Aorta (tissue), 5 donors: ENCODE measurements at regions not wholly inside any gene's neighbourhood (a gene's known extent, or its start where the extent isn't known, plus 50 kb on each side); places are given as distances from the start of the nearest gene placed in this dataset.
A peak's percentile ranks its signal among the peaks of the same experiment; 100 is the strongest.

Experiments used
- ATAC-seq: fragments of 200-7000 bp; cut with Tn5 transposase; one replicate; pipeline ENCODE4 v1.9.1; 2022; ENCODE audit warnings: moderate library complexity; ENCODE audit not compliant: low FRiP score
- DNase-seq, 2 donors: peaks; one replicate each; pipeline ENCODE4 v3.0.0-alpha.2; 2020
- H3K27ac ChIP-seq, 2 donors: one replicate each; pipeline ENCODE4 v1.5.1; 2013; ENCODE audit warnings: low read length in 2 of 2, mild to moderate bottlenecking in 2 of 2, moderate library complexity in 2 of 2, control low read depth in 1 of 2, inconsistent platforms in 1 of 2, low read depth in 1 of 2
- H3K27me3 ChIP-seq, 2 donors: one replicate each; pipeline ENCODE4 v1.6.1; 2013; ENCODE audit warnings: control low read depth in 1 of 2, low read length in 1 of 2, mild to moderate bottlenecking in 1 of 2, moderate library complexity in 1 of 2; ENCODE audit not compliant: insufficient read depth in 2 of 2, control insufficient read depth in 1 of 2
- H3K36me3 ChIP-seq, 2 donors: one replicate each; pipeline ENCODE4 v1.6.1; 2013; ENCODE audit warnings: control low read depth in 1 of 2, low read length in 1 of 2, mild to moderate bottlenecking in 1 of 2; ENCODE audit not compliant: insufficient read depth in 2 of 2, control insufficient read depth in 1 of 2
- H3K4me1 ChIP-seq, 2 donors: one replicate each; pipeline ENCODE4 v1.6.1; 2013; ENCODE audit warnings: low read length in 2 of 2, control low read depth in 1 of 2, mild to moderate bottlenecking in 1 of 2, moderate library complexity in 1 of 2; ENCODE audit not compliant: insufficient read depth in 2 of 2, control insufficient read depth in 1 of 2
- H3K4me3 ChIP-seq, 2 donors: one replicate each; pipeline ENCODE4 v1.5.1; 2013; ENCODE audit warnings: low read length in 2 of 2, control low read depth in 1 of 2, mild to moderate bottlenecking in 1 of 2
- H3K9me3 ChIP-seq: one replicate; pipeline ENCODE4 v1.6.1; 2013; ENCODE audit warnings: mild to moderate bottlenecking, low read length; ENCODE audit not compliant: control insufficient read depth
- WGBS, 2 donors: extraction: QIAGEN DNeasy Blood & Tissue Kit; methylation state at CpG; one replicate each; pipeline ENCODE4 v1.1.7; 2013; 5-methylcytosine and 5-hydroxymethylcytosine counted together
- intact Hi-C, 2 donors: fragments of 100-400 bp; cut with DNase I; formaldehyde crosslinking; loops; one replicate each; pipeline versions ENCODE4 v1.14.2 to v1.15.0; 2022
- donor health status: healthy with polysubstance abuse.
- donor health status: Bipolar disorder and iron deficiency.
- donor health status: DM: no; HTN: no; CAD: no.
- donor health status: DM: no; HTN: no; CAD: no.
- donor health status: DM: yes; HTN: yes; CAD: no.

DNA sequence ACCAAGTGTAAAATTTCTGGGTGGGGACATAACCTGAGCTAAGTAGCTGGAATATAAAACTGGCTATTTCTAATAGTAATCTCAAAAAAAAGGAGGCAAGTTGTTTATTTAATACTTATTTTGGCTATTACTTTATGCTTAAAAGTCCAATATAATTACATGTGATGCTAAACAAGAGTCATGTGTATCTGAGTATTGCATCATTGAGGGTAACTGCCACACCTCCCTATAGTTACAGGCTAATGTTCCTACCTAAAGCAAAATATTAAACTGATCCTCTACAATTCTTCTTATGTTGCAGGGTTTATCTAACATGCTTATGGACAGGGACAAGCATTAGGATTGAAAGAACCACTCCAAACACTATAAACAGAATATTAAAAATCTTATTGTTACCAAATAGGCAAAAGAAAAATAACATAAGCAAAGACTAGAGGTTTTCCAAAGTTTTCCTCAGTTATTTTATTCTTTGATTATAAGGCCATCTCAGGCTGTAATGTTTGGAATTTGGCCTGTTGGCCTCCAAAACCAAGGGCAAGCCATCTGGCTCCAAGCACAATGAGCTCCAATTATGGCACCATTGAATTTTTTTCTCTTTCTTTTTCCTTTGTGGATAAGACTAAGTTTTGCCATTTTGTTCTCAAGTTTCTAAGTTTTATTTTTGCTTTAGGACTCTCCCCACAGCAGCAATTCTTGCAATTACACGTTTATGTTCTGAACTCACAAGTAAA lies 75.8 kb upstream of the ABI3BP start:
- DNase-seq (no peak), ATAC-seq (no peak)
- H3K4me1 ChIP-seq: peaks cover 2 to 10% of the 10 kb centered on the region in 2 donors
- H3K27ac ChIP-seq: no peak overlapping the region
- H3K36me3 ChIP-seq: no peaks in the 10 kb centered on the region
- no peak overlapping the region for H3K4me3 ChIP-seq
- WGBS, 2 donors: 2 to 7% methylated on average over 1 of the region's 1 CpG
- H3K9me3 ChIP-seq: no peaks in the 10 kb centered on the region
- no peaks in the 10 kb centered on the region for H3K27me3 ChIP-seq
- intact Hi-C loops: loop anchor here in 1 of 2 donors (10.0 kb wide), 1 partner anchor 74 kb away; the partner anchor contains the start of gene ABI3BP

DNA sequence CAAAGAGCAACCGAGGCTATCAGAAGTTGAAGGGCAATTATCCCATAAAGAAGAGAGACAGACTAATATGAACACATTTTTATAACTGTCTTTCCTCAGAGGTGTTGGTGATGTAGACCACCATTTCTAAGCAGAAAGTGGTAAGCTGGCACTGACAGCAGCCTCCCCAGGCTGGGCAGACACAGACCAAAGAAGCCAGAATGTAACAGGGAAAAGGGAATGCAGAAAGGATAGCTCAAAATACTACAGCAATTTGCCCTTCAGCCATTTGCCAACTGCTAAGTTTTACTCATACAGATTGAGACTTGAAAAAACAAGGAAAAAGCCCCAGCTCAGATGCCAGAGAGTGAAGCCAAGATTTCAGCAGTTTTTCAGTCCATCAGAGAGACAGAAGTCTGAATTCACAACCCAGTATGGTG lies 73.5 kb upstream of the ABI3BP start:
- H3K36me3 ChIP-seq: no peaks in the 10 kb centered on the region
- H3K9me3 ChIP-seq: no peaks in the 10 kb centered on the region
- no peak for DNase-seq
- no peaks in the 10 kb centered on the region for H3K27me3 ChIP-seq
- no peak overlapping the region for H3K27ac ChIP-seq
- intact Hi-C loops: loop anchor here in 1 of 2 donors (10.0 kb wide), 1 partner anchor 72 kb away; the partner anchor contains the start of gene ABI3BP
- 25 to 27% methylated on average over 1 of the region's 1 CpG for WGBS, 2 donors
- H3K4me3 ChIP-seq: no peak overlapping the region
- ATAC-seq: no peak
- peaks cover 2 to 10% of the 10 kb centered on the region in 2 donors for H3K4me1 ChIP-seq

DNA sequence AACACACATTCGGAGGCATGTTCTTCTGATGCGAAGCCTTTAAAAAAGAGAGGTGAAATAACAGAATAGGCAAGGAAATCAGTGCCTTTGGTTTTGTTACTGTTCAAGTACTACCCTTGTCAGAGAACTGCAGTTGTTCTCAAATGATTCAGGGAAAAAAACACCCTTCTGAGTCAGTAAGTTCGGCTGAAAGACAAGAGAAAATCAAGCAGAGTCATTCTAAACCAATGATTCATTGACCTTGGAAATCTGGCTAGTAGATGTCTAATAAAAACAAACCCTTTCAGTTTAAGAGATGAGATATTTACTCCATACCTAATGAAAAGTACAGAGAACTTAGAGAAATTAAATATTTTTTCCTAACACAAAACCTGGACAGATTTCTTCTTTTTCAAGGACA lies 72.7 kb upstream of the ABI3BP start:
- intact Hi-C loops: loop anchor here in 1 of 2 donors (10.0 kb wide), 1 partner anchor 71 kb away; the partner anchor contains the start of gene ABI3BP
- WGBS, 2 donors: 34% methylated on average over 3 of the region's 3 CpGs
- peaks cover under 1% of the 10 kb centered on the region for H3K9me3 ChIP-seq

DNA sequence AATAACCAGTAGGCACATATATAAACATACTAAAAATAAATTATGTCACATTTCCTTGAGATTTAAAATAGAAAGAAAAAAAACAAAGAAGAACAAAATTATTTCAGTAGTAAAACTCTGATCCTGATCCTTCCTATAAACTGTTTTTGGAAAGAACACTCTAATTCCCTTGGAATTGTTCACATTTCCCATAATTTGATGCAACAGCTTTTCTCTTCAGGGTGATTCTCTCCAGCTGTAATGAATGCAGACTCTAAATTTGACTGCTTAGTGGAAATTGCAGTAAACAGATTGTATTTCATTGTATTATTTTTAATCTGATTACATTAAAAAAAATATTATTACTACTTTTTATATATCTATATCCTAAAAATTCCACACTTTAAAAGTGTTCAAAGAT lies 70.2 kb upstream of the ABI3BP start:
- Histone ChIP-seq H3K36me3 (no peaks in the 10 kb centered on the region), H3K9me3 (peaks cover 1% of the 10 kb centered on the region), H3K4me1 (peaks cover 2% of the 10 kb centered on the region in 2 donors), H3K4me3 (no peak overlapping the region), H3K27me3 (no peaks in the 10 kb centered on the region), H3K27ac (no peak overlapping the region)
- DNase-seq (no peak), ATAC-seq (no peak)
- intact Hi-C loops: loop anchor here in 1 of 2 donors (10.0 kb wide), 1 partner anchor 69 kb away; the partner anchor contains the start of gene ABI3BP

More for the DNA sequence above, 72.7 kb upstream of the ABI3BP start:
- H3K27me3 ChIP-seq: no peaks in the 10 kb centered on the region
- no peak overlapping the region for H3K27ac ChIP-seq
- no peak overlapping the region for H3K4me3 ChIP-seq
- H3K4me1 ChIP-seq: peaks cover 2 to 10% of the 10 kb centered on the region in 2 donors
- H3K36me3 ChIP-seq: no peaks in the 10 kb centered on the region
- ATAC-seq (peak; percentile 61), DNase-seq (no peak)

DNA sequence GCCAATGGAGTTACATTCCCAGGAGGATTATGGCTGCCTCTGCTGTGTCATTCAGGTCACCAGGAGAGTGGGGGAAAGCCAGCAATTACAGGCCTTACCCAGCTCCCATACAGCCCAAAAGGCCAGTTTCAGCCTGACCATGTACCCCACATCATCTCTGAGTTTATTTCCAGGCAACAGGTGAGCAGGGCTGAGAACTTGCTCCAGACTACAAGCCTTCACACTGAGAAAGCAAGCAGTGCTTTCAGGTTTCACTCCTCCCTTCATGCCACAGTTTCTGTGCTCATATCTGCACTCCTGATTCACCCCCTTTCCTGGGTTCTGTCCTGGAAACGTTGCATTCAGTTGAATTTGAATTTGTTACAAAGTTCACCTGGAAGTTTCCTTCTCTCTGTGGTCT lies 68.1 kb upstream of the ABI3BP start:
- Histone ChIP-seq H3K36me3 (no peaks in the 10 kb centered on the region), H3K9me3 (peaks cover 1% of the 10 kb centered on the region), H3K4me3 (no peak overlapping the region), H3K27me3 (no peaks in the 10 kb centered on the region), H3K4me1 (peaks cover 0 to 2% of the 10 kb centered on the region in 2 donors), H3K27ac (no peak overlapping the region)
- DNase-seq (no peak), ATAC-seq (no peak)
- intact Hi-C loops: loop anchor here in 1 of 2 donors (10.0 kb wide), 1 partner anchor 67 kb away; the partner anchor contains the start of gene ABI3BP
- WGBS, 2 donors: 38 to 66% methylated on average over 1 of the region's 1 CpG

DNA sequence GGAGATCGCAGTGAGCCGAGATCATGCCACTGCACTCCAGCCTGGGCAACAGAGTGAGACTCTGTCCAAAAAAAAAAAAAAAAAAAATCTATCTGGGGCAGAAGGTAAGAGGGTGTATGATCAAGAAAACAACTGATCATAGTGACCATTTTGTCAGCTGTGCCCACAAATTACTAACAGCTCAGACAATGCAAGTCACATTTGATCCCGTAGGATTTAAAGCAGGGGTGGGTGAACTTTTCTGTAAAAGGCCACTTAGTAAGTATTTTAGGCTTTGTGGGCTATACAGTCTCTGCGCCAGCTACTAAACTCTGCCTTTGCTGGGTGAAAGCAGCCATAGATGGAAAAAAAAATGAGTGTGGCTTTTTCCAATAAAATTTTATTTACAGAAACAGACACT lies 57.6 kb upstream of the ABI3BP start:
- no peak overlapping the region for H3K4me3 ChIP-seq
- DNase-seq: no peak
- no peaks in the 10 kb centered on the region for H3K36me3 ChIP-seq
- no peak for ATAC-seq
- H3K4me1 ChIP-seq: no peaks in the 10 kb centered on the region
- WGBS, 2 donors: 94 to 96% methylated on average over 4 of the region's 4 CpGs
- H3K27ac ChIP-seq: no peak overlapping the region
- intact Hi-C loops: no loop called here
- H3K27me3 ChIP-seq: no peaks in the 10 kb centered on the region
- H3K9me3 ChIP-seq: no peaks in the 10 kb centered on the region

DNA sequence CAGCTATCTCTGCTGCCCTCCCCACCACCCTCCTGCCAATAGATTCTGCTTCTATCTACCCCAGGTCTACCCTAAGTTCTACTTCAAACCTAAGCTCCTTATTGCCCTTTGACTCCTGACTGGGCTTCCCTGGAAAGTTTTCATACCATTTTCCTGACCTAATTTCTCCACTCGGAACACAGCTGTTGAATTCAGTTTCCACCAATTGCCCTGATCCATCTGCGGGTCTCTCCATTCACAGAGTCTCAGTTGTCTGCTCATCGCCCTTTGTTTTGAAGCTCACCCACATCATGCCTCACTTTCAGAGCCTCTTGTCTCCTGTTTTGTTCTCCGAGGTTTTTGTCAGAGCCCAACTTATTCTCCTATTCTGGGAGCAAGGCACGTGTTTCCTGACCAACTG lies 56.8 kb upstream of the ABI3BP start:
- no peaks in the 10 kb centered on the region for H3K9me3 ChIP-seq
- H3K4me1 ChIP-seq: no peaks in the 10 kb centered on the region
- DNase-seq (no peak), ATAC-seq (no peak)
- H3K27ac ChIP-seq: no peak overlapping the region
- no peak overlapping the region for H3K4me3 ChIP-seq
- H3K27me3 ChIP-seq: no peaks in the 10 kb centered on the region
- H3K36me3 ChIP-seq: no peaks in the 10 kb centered on the region
- intact Hi-C loops: no loop called here
- 86 to 89% methylated on average over 5 of the region's 5 CpGs for WGBS, 2 donors

DNA sequence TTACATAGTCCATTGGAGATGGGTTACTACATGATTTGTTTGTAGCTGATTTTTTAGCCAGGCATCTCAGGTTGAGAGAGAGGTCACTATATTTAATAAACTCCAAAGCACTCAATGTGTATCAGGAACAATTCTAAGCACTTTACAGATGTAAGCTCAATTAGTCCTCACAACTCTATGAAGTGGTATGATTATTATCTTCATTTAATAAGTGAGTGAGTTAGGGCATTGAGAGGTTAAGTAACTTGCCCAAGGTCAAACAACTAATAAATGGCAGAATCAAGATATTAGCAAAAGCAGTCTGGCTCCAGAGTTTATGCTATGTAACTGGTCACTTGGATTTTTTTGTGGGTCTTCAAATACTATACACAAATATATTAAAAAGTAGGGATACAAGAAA lies 56.3 kb upstream of the ABI3BP start:
- intact Hi-C loops: no loop called here
- Histone ChIP-seq H3K27ac (no peak overlapping the region), H3K9me3 (no peaks in the 10 kb centered on the region), H3K27me3 (no peaks in the 10 kb centered on the region), H3K4me1 (no peaks in the 10 kb centered on the region), H3K4me3 (no peak overlapping the region), H3K36me3 (no peaks in the 10 kb centered on the region)
- DNase-seq (no peak), ATAC-seq (no peak)

DNA sequence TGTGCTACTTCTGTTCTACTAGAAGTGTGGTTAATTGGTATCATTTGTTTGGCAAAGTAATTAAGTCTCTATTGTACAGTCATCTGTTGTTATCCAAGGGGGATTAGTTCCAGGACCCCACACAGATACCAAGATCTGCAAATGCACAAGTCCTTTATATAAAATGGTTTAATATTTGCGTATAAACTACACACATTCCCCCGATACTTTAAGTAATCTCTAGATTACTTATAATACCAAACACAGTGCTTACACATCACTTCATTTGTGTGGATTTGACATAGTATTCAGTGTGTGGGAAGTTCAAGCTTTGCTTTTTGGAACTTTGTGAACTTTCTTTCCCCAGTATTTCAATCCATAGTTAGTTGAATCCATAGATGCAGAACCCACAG lies 50.5 kb upstream of the ABI3BP start:
- intact Hi-C loops: no loop called here
- WGBS, 2 donors: 71 to 81% methylated on average over 2 of the region's 2 CpGs
- H3K4me1 ChIP-seq: no peaks in the 10 kb centered on the region
- no peak overlapping the region for H3K4me3 ChIP-seq
- H3K36me3 ChIP-seq: no peaks in the 10 kb centered on the region
- no peaks in the 10 kb centered on the region for H3K9me3 ChIP-seq
- no peaks in the 10 kb centered on the region for H3K27me3 ChIP-seq
- ATAC-seq (no peak), DNase-seq (no peak)
- no peak overlapping the region for H3K27ac ChIP-seq
